GM12864 (cell line): ENCODE measurements at regions not wholly inside any gene's neighbourhood (a gene's known extent, or its start where the extent isn't known, plus 50 kb on each side); places are given as distances from the start of the nearest gene placed in this dataset.

Source experiments
- DNase-seq: peaks from one replicate; pipeline ENCODE4 v3.0.0-alpha.2; 2011; ENCODE audit warnings: low read depth
- H3K4me3 ChIP-seq: 2 replicates; pipeline ENCODE4 v1.5.1; 2011; ENCODE audit warnings: mild to moderate bottlenecking, low read depth, low read length, control low read depth
- TF ChIP-seq, protein P1 (sequence below): IDR thresholded peaks from 2 replicates; pipeline ENCODE4 v1.5.1; 2011; ENCODE audit warnings: low read depth, mild to moderate bottlenecking, moderate library complexity, low read length, control low read depth, inconsistent platforms; ENCODE audit errors: missing control alignments

DNA sequence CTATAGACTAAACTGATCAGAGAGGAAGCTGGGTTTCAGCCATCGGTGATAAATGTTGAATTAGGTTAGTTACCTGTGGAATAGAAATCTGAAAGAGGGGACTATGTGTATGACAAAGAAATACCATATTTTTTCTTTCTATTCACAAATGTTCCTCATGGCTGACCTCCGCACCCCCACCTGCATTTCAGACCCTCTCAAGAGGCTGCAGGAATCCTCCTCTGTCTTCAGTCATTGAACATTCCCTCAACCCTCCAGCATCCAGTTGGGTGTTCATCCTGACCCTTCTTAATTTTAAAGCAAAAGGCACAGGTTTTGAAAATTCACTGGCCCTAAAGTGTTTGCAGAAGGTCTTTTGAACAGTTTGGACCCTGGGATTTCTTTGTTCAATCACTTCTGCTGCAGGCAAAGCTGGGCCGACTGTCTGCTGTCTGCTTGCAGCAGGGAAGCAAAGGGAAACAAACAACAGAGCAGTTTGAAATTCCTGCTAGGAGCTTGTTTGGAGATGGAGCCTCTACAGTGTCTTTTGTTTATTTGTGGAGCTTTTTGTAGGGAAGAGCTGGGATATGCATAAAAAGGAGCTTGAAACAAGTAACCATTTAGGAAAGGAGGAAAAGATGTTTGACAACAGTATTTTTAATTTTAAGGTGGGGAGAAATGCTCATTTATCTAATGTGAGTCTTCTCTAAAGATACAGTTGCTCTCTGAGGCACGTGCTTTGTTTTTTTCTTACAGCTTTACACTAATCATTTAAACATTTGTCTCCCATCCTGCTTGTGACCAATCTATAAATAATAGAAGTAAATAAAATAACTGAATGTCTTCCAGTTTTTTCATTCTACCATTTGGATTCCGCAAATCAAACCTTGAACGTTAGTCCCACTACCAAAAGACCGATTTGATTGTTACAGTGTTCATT lies 213.3 kb upstream of the MMADHC start:
- TF ChIP-seq, protein P1, sequence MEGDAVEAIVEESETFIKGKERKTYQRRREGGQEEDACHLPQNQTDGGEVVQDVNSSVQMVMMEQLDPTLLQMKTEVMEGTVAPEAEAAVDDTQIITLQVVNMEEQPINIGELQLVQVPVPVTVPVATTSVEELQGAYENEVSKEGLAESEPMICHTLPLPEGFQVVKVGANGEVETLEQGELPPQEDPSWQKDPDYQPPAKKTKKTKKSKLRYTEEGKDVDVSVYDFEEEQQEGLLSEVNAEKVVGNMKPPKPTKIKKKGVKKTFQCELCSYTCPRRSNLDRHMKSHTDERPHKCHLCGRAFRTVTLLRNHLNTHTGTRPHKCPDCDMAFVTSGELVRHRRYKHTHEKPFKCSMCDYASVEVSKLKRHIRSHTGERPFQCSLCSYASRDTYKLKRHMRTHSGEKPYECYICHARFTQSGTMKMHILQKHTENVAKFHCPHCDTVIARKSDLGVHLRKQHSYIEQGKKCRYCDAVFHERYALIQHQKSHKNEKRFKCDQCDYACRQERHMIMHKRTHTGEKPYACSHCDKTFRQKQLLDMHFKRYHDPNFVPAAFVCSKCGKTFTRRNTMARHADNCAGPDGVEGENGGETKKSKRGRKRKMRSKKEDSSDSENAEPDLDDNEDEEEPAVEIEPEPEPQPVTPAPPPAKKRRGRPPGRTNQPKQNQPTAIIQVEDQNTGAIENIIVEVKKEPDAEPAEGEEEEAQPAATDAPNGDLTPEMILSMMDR: no peak
- no peak for DNase-seq
- H3K4me3 ChIP-seq: no peak overlapping the region

DNA sequence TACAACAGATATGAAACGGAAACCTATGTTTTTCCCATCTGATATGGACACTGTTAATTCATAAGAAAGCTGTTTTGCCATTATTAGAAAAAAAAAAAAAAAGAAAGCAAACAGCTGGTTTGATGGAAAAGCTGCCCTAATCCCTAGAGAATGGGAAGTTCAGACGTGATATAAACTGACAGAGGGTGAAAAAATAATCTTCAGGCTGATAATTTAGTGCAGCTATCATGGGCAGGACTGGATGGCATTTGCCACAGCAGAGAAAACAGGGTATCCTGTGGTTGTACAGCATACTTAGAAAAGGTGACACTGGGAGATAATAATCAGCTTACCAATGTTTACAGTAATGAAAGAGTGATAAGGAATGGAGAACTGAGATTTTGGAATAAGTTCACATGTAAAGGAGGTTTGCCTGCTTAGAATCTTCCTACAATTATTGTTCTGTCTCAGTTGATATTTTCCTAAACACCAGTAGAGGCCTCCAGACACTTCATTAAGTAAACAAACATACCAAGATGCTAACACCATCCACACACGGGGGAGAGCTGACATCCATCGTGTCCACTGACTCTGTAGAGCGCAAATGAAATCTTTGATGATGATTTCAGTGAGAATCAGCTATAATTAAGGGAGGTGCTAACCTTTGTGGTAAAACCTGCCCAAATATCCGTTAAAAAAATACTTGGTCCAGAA lies 211.6 kb upstream of the MMADHC start:
- TF ChIP-seq, protein P1: peak; percentile 12
- no peak overlapping the region for H3K4me3 ChIP-seq
- no peak for DNase-seq

DNA sequence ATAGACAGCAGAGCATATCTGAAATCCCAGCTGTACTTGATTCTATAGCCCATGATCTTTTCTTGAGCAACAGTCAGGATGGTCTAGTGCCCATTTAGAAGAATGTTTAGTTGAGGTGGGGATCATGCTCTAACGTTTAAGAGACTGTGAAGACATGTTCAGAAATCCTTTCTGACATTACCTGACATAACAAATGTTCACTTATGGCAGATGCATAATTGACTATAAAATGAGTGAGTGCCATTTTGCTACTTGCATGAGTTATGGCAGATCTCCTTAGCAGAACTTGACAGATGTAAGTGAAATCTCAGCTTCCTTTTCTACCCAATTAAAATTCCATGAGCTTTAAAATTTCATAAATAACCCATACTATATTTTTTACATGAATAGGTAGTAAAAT lies 209.5 kb upstream of the MMADHC start:
- TF ChIP-seq, protein P1: no peak
- H3K4me3 ChIP-seq: no peak overlapping the region
- DNase-seq: no peak

DNA sequence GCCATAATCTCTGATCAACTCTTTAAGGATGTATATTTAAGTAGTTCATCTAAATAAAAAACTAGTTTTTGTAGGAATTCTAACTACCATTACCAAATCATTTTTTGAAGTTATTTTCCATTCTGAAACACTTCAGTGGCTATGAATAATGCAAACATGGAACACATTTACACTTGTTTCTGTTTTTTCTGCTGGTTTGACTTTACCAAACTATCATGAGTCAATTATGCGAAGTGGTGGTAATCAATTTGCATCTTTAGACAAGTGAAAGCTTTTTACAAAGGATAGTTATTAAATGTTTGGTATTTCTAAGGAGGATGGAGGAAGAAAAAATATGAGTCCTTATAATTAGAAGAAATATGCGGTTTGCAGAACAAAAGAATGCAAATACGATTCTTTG lies 202.0 kb upstream of the MMADHC start:
- TF ChIP-seq, protein P1: no peak
- H3K4me3 ChIP-seq: no peak overlapping the region
- DNase-seq: no peak

DNA sequence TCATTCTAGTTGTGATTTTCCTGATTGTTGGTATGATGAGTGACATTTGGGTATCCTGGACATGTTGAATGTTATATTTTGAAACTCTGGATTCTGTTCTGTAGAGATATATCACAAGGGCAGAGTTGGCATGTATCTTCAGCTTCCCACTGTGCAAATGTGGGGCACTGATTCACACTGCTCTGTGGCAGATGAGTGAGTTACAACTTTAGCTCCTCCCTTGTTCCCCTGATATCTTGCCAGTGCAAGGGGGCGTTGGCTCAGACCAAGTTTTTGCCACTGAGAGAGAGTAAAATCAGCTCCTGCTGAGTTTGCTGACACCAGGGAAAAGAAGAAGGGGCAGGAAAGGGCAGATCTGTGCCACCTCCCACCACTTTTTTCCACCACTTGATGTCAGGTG lies 199.6 kb upstream of the MMADHC start:
- no peak for DNase-seq
- no peak overlapping the region for H3K4me3 ChIP-seq
- TF ChIP-seq, protein P1: no peak

DNA sequence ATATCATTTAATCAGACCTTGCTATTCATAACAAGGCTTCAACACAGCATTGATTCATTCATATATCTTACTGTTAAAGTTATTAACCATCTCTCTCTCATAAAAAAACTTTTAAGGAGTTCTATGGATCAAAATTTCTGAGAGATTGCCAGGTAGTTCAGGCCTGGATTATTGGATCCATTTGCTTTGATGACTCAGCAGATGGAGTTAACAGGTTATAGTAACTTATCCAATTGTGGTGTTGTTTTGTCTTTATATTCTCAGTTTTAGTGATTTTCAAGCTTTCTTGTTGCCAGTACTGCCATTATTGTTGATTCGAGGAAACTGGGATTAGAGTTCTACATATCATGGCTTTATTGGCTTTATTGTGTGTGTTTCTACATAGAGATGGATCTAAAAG lies 195.7 kb upstream of the MMADHC start:
- TF ChIP-seq, protein P1: no peak
- no peak overlapping the region for H3K4me3 ChIP-seq

More for the DNA sequence above, 195.7 kb upstream of the MMADHC start:
- DNase-seq: no peak
